ENCODE measurements at regions not wholly inside any gene's neighbourhood (a gene's known extent, or its start where the extent isn't known, plus 50 kb on each side); places are given as distances from the start of the nearest gene placed in this dataset.

- DNase-seq (ENCODE audit: low read depth, low spot score), result no peak
Observed at GRCh38 chr13:40410315-40410714, 256.1 kb downstream of the FOXO1 start.

- no peak for DNase-seq (ENCODE audit: low read depth, low spot score)
Observed at GRCh38 chr13:40420160-40420740, 246.2 kb downstream of the FOXO1 start.

- DNase-seq (ENCODE audit: low read depth, low spot score), result no peak
Observed at GRCh38 chr13:40422588-40423235, 243.7 kb downstream of the FOXO1 start.

GRCh38 chr13:40428354-40428753 lies 238.1 kb downstream of the FOXO1 start:
- DNase-seq (ENCODE audit: low read depth, low spot score), result no peak

- no peak for DNase-seq (ENCODE audit: low read depth, low spot score)
Observed at GRCh38 chr13:40429706-40430545, 236.5 kb downstream of the FOXO1 start.

- no peak for DNase-seq (ENCODE audit: low read depth, low spot score)
Observed at GRCh38 chr13:40432018-40432978, 234.1 kb downstream of the FOXO1 start.

- DNase-seq (ENCODE audit: low read depth, low spot score), result no peak
Observed at GRCh38 chr13:40433001-40433400, 233.4 kb downstream of the FOXO1 start.

GRCh38 chr13:40433577-40433976 lies 232.9 kb downstream of the FOXO1 start:
- no peak for DNase-seq (ENCODE audit: low read depth, low spot score)

- no peak for DNase-seq (ENCODE audit: low read depth, low spot score)
Observed at GRCh38 chr13:40434516-40435397, 231.7 kb downstream of the FOXO1 start.

- DNase-seq (ENCODE audit: low read depth, low spot score), result no peak
Observed at GRCh38 chr13:40438022-40438680, 228.3 kb downstream of the FOXO1 start.

- peak; percentile 58 for DNase-seq (ENCODE audit: low read depth, low spot score)
Observed at GRCh38 chr13:40438999-40439797, 227.2 kb downstream of the FOXO1 start.

- no peak for DNase-seq (ENCODE audit: low read depth, low spot score)
Observed at GRCh38 chr13:40439928-40440327, 226.5 kb downstream of the FOXO1 start.

GRCh38 chr13:40440990-40441820 lies 225.2 kb downstream of the FOXO1 start:
- DNase-seq (ENCODE audit: low read depth, low spot score), result peak; percentile 67

- no peak for DNase-seq (ENCODE audit: low read depth, low spot score)
Observed at GRCh38 chr13:40442231-40442630, 224.2 kb downstream of the FOXO1 start.

- no peak for DNase-seq (ENCODE audit: low read depth, low spot score)
Observed at GRCh38 chr13:40442826-40443225, 223.6 kb downstream of the FOXO1 start.

- DNase-seq (ENCODE audit: low read depth, low spot score), result no peak
Observed at GRCh38 chr13:40444241-40444640, 222.2 kb downstream of the FOXO1 start.

GRCh38 chr13:40445557-40445990 lies 220.9 kb downstream of the FOXO1 start:
- peak; percentile 89 for DNase-seq (ENCODE audit: low read depth, low spot score)

GRCh38 chr13:40446365-40446764 lies 220.1 kb downstream of the FOXO1 start:
- DNase-seq (ENCODE audit: low read depth, low spot score), result peak; percentile 87

All from astrocyte of the hippocampus (primary cell).